ENCODE measurements at regions not wholly inside any gene's neighbourhood (a gene's known extent, or its start where the extent isn't known, plus 50 kb on each side); places are given as distances from the start of the nearest gene placed in this dataset.

GRCh38 chr3:74550686-74551085 lies 63.8 kb downstream of the CNTN3 start:
- TF ChIP-seq EP300 (IDR thresholded peaks at IDR 0.05; ENCODE audit: borderline replicate concordance) (no peak), NFIC (IDR thresholded peaks at IDR 0.05) (no peak), FOXM1 (IDR thresholded peaks at IDR 0.05; ENCODE audit: borderline replicate concordance, low read depth) (no peak), ZBTB7A (IDR thresholded peaks at IDR 0.05; ENCODE audit: low read depth) (no peak), REST (IDR thresholded peaks at IDR 0.05; ENCODE audit: low read depth) (no peak), TCF12 (IDR thresholded peaks at IDR 0.05; ENCODE audit: low read depth) (no peak), USF1 (IDR thresholded peaks at IDR 0.05) (no peak), TAF1 (IDR thresholded peaks at IDR 0.05; ENCODE audit: low read depth) (no peak), YY1 (IDR thresholded peaks at IDR 0.05; ENCODE audit: low read depth) (no peak)

GRCh38 chr3:74546426-74546825 lies 68.0 kb downstream of the CNTN3 start:
- TF ChIP-seq NFIC (IDR thresholded peaks at IDR 0.05) = no peak
- no peak for TF ChIP-seq MAX (IDR thresholded peaks at IDR 0.05)
- no peak for TF ChIP-seq TAF1 (IDR thresholded peaks at IDR 0.05; ENCODE audit: low read depth)
- TF ChIP-seq ZBTB7A (IDR thresholded peaks at IDR 0.05; ENCODE audit: low read depth) = no peak
- TF ChIP-seq TCF12 (IDR thresholded peaks at IDR 0.05; ENCODE audit: low read depth) = no peak
- no peak for TF ChIP-seq RAD21 (IDR thresholded peaks at IDR 0.05; ENCODE audit: low read depth)
- no peak for TF ChIP-seq REST (IDR thresholded peaks at IDR 0.05; ENCODE audit: low read depth)

- TF ChIP-seq TCF12 (IDR thresholded peaks at IDR 0.05; ENCODE audit: low read depth) (no peak), USF1 (IDR thresholded peaks at IDR 0.05) (no peak), FOXM1 (IDR thresholded peaks at IDR 0.05; ENCODE audit: borderline replicate concordance, low read depth) (no peak), TEAD4 (IDR thresholded peaks at IDR 0.05) (no peak), CEBPB (IDR thresholded peaks at IDR 0.05) (no peak)
Observed at GRCh38 chr3:74542441-74542840, 72.0 kb downstream of the CNTN3 start.

- TF ChIP-seq FOXM1 (IDR thresholded peaks at IDR 0.05; ENCODE audit: borderline replicate concordance, low read depth) (no peak), CEBPB (IDR thresholded peaks at IDR 0.05) (no peak), TAF1 (IDR thresholded peaks at IDR 0.05; ENCODE audit: low read depth) (no peak), CREB1 (IDR thresholded peaks at IDR 0.05; ENCODE audit: low read depth) (no peak), NFIC (IDR thresholded peaks at IDR 0.05) (no peak), TCF12 (IDR thresholded peaks at IDR 0.05; ENCODE audit: low read depth) (no peak), EGR1 (IDR thresholded peaks at IDR 0.05) (no peak), EP300 (IDR thresholded peaks at IDR 0.05; ENCODE audit: borderline replicate concordance) (no peak), USF1 (IDR thresholded peaks at IDR 0.05) (no peak), YY1 (IDR thresholded peaks at IDR 0.05; ENCODE audit: low read depth) (no peak), RAD21 (IDR thresholded peaks at IDR 0.05; ENCODE audit: low read depth) (no peak), ZBTB7A (IDR thresholded peaks at IDR 0.05; ENCODE audit: low read depth) (no peak), TEAD4 (IDR thresholded peaks at IDR 0.05) (no peak)
Observed at GRCh38 chr3:74539876-74540275, 74.6 kb downstream of the CNTN3 start.

GRCh38 chr3:74538669-74539068 lies 75.8 kb downstream of the CNTN3 start:
- TF ChIP-seq MAX (IDR thresholded peaks at IDR 0.05) (no peak), ZBTB7A (IDR thresholded peaks at IDR 0.05; ENCODE audit: low read depth) (no peak), RAD21 (IDR thresholded peaks at IDR 0.05; ENCODE audit: low read depth) (no peak), TEAD4 (IDR thresholded peaks at IDR 0.05) (no peak), FOXM1 (IDR thresholded peaks at IDR 0.05; ENCODE audit: borderline replicate concordance, low read depth) (no peak), CREB1 (IDR thresholded peaks at IDR 0.05; ENCODE audit: low read depth) (no peak), USF1 (IDR thresholded peaks at IDR 0.05) (no peak), TCF12 (IDR thresholded peaks at IDR 0.05; ENCODE audit: low read depth) (no peak), YY1 (IDR thresholded peaks at IDR 0.05; ENCODE audit: low read depth) (no peak), CEBPB (IDR thresholded peaks at IDR 0.05) (no peak), EGR1 (IDR thresholded peaks at IDR 0.05) (no peak), EP300 (IDR thresholded peaks at IDR 0.05; ENCODE audit: borderline replicate concordance) (no peak), TAF1 (IDR thresholded peaks at IDR 0.05; ENCODE audit: low read depth) (no peak), REST (IDR thresholded peaks at IDR 0.05; ENCODE audit: low read depth) (no peak), NFIC (IDR thresholded peaks at IDR 0.05) (no peak)

Measured in Ishikawa (cell line).